HCT116 (cell line): ENCODE measurements at regions not wholly inside any gene's neighbourhood (a gene's known extent, or its start where the extent isn't known, plus 50 kb on each side); places are given as distances from the start of the nearest gene placed in this dataset.

ENCODE experiments used
- CEBPB ChIP-seq: IDR thresholded peaks from 2 replicates; pipeline ENCODE4 v1.6.1; 2012; ENCODE audit warnings: low read depth
- TF ChIP-seq, protein P1 (sequence below), 3 experiments: fragments of 200-600 bp in 1 of 3; sonication (generic) in 1 of 3; IDR thresholded peaks in 2 of 3; conservative IDR thresholded peaks in 1 of 3; 2 replicates each; pipeline ENCODE4 v1.5.1; 2012 to 2017; ENCODE audit warnings: low read depth in 2 of 3, low read length in 2 of 3, antibody characterized with exemption in 1 of 3, borderline replicate concordance in 1 of 3, control low read depth in 1 of 3, mild to moderate bottlenecking in 1 of 3, mixed read lengths in 1 of 3, mixed run types in 1 of 3, moderate library complexity in 1 of 3; ENCODE audit not compliant: insufficient read depth in 1 of 3

DNA sequence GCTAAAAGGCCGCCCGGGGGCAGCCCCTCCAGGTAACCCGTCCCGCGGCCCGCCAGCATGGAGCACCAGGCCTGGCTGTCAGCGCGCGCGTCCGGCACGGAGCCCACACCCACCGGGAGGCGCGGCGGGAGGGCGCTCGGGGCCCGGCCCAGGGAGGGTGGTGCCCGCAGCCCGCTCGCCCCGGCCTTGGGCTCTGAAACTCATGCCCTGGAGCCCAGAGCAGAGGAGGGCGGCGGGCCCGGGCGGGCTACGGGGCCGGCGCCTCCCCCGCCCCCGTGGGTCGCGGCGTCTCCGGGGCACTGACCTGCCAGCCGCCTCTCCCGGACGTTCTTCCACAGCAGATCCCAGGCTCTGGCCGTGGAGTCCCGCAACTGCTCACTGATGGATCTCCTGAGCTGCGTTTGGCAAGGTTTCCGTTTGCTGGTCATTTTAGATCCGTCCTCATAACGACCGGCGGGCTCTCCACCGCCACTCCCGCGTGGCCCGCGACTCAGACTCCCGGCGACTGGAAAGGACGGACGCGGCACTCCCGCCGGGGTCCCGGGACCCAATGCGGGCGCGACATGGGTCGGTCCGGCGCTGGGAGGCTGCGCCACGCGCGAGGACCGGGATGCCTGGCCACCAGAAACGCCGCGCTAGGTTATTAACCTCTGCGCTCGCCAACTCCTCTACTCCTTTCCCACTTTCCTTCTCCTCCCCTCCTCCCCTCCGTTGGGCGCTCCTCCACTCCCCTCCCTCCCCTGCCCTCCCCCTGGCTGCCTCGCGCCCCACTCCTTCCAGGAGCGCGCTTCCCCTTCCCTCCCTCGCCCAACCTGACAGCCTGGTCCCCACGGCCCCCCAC is 64.7 kb upstream of the STARD13 start:
- TF ChIP-seq CEBPB = no peak
- TF ChIP-seq, protein P1, sequence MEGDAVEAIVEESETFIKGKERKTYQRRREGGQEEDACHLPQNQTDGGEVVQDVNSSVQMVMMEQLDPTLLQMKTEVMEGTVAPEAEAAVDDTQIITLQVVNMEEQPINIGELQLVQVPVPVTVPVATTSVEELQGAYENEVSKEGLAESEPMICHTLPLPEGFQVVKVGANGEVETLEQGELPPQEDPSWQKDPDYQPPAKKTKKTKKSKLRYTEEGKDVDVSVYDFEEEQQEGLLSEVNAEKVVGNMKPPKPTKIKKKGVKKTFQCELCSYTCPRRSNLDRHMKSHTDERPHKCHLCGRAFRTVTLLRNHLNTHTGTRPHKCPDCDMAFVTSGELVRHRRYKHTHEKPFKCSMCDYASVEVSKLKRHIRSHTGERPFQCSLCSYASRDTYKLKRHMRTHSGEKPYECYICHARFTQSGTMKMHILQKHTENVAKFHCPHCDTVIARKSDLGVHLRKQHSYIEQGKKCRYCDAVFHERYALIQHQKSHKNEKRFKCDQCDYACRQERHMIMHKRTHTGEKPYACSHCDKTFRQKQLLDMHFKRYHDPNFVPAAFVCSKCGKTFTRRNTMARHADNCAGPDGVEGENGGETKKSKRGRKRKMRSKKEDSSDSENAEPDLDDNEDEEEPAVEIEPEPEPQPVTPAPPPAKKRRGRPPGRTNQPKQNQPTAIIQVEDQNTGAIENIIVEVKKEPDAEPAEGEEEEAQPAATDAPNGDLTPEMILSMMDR (IDR thresholded peaks at IDR 0.05 in 2 of 3, conservative IDR thresholded peaks at IDR 0.05 in 1 of 3; ENCODE audit: borderline replicate concordance in 1 of 3, insufficient read depth in 1 of 3, low read depth in 2 of 3, low read length in 2 of 3) = no peak
